ENCODE measurements at regions not wholly inside any gene's neighbourhood (a gene's known extent, or its start where the extent isn't known, plus 50 kb on each side); places are given as distances from the start of the nearest gene placed in this dataset.
"Not testable (repeated sequence)": the region's sequence is repeated elsewhere in the genome, so short reads cannot be mapped to it uniquely, and the experiment has no call there.

DNA sequence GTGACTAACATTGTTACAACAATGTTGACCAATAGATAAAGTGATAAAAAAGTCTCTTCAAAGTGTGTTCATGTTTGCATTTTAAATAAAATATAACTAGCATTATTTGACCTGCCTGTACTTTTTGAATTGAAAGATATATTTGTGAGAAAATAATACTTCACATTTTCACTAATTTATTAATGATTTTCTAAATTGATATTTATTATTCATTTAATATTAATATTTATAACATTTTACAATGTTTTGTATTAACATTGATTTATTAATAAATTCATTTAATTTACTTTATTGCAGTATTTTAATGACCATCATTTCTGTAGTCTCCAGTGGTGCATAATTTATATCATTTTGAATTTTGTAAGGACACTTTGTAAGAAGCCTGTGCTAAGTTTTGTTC is 150.0 kb upstream of the BET1 start:
- DNase-seq (ENCODE audit: low read depth), result no peak
- TF ChIP-seq, protein P1, sequence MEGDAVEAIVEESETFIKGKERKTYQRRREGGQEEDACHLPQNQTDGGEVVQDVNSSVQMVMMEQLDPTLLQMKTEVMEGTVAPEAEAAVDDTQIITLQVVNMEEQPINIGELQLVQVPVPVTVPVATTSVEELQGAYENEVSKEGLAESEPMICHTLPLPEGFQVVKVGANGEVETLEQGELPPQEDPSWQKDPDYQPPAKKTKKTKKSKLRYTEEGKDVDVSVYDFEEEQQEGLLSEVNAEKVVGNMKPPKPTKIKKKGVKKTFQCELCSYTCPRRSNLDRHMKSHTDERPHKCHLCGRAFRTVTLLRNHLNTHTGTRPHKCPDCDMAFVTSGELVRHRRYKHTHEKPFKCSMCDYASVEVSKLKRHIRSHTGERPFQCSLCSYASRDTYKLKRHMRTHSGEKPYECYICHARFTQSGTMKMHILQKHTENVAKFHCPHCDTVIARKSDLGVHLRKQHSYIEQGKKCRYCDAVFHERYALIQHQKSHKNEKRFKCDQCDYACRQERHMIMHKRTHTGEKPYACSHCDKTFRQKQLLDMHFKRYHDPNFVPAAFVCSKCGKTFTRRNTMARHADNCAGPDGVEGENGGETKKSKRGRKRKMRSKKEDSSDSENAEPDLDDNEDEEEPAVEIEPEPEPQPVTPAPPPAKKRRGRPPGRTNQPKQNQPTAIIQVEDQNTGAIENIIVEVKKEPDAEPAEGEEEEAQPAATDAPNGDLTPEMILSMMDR (IDR thresholded peaks at IDR 0.05; ENCODE audit: control insufficient read depth, insufficient read depth, low read depth, low read length, missing control alignments), result no peak
- H3K4me3 ChIP-seq (ENCODE audit: control insufficient read depth, low read depth, low read length), result no peak overlapping the region

DNA sequence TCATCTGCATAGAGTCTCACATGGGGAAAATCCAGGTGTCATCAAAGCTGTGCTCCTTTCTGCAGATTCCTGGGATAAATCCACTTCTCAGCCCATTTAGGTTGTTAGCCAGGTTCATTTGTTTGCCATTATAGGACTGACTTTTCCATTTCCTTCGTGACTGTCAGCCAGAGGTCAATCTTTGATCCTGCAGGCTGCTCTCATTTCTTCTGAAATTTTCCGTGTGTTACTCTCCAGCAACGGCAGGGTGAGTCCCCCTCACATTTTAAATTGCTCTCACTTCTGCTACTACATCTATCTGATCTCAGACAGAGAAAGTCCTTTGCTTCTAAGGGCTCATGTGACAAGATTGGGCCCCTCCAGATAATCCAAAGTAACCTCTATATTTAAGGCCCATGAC is 150.7 kb upstream of the BET1 start:
- H3K4me3 ChIP-seq (ENCODE audit: control insufficient read depth, low read depth, low read length), result no peak overlapping the region
- TF ChIP-seq, protein P1 (IDR thresholded peaks at IDR 0.05; ENCODE audit: control insufficient read depth, insufficient read depth, low read depth, low read length, missing control alignments), result no peak
- DNase-seq (ENCODE audit: low read depth), result no peak

DNA sequence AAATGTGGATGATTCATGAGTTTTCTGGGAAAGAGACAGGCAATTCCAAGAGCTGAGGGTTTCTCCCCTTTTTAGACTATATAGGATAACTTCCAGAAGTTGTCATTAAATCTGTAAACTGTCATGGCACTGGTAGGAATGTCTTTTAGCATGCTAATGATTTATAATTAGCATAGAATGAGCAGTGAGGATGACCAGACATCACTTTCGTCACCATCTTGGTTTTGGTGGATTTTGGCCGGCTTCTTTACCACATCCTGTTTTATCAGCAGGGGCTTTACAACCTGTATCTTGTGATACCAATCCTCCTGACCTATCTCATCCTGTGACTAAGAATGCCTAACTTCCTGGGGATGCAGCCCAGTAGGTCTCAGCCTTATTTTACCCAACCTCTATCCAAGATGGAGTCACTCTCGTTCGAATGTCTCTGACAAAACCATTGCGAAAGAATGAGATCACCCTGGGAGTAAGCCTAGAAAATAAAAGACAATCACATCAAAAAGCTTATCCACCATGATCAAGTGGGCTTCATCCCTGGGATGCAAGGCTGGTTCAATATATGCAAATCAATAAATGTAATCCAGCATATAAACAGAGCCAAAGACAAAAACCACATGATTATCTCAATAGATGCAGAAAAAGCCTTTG is 153.6 kb upstream of the BET1 start:
- not testable (repeated sequence) for H3K4me3 ChIP-seq (ENCODE audit: control insufficient read depth, low read depth, low read length)
- peak; percentile 5 for DNase-seq (ENCODE audit: low read depth)

DNA sequence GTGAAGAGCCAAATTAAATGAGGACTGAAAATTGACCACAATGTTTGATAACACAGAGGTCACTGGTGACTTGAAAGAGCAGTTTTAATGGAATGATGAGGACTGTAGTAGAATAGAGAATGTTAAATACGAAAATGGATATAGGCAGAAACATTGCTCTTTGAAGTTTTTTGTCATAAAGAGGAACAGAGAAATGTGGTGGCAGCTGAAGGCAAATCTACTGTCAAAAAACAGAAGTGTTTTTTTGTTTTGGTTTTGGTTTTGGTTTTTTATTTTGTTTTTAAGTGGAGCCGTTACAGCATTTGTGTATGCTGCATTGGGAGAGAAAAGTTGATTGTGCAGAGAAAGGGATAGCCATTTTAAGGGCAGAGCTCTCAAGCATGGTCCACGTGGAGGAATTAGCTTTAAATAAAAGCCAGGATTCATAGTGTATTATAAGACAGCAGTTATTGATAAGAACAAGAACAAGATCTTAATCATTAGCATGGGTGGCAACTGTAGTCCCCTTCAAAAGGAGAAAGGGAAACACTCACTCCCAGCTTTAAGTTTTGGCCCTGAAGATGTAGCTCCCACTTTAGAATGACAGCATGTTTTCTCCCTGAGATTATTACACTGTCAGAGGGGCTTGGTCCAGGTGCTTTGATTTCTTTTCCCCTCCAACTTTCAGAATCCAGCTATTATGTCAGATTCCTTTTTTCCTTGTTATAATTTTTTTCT is 156.7 kb upstream of the BET1 start:
- no peak for DNase-seq (ENCODE audit: low read depth)
- H3K4me3 ChIP-seq (ENCODE audit: control insufficient read depth, low read depth, low read length), result no peak overlapping the region
- TF ChIP-seq, protein P1 (IDR thresholded peaks at IDR 0.05; ENCODE audit: control insufficient read depth, insufficient read depth, low read depth, low read length, missing control alignments), result no peak

DNA sequence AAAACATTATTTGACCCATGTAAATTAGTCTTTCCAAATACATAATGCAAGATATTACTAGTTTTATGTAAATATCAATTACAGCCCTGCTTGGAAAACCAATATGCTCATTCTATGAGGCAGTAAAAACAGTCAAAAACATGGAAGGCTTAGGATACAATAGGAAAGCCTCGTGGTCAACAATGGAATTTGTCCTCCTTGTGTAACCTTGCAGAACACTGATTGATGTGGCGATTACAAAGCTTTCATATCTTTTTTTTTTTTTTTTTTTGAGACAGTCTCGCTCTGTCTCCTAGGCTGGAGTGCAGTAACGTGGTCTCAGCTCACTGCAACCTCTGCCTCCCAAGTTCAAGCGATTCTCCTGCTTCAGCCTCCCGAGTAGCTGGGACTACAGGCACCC is 157.3 kb upstream of the BET1 start:
- H3K4me3 ChIP-seq (ENCODE audit: control insufficient read depth, low read depth, low read length), result no peak overlapping the region
- DNase-seq (ENCODE audit: low read depth), result no peak
- TF ChIP-seq, protein P1 (IDR thresholded peaks at IDR 0.05; ENCODE audit: control insufficient read depth, insufficient read depth, low read depth, low read length, missing control alignments), result no peak

DNA sequence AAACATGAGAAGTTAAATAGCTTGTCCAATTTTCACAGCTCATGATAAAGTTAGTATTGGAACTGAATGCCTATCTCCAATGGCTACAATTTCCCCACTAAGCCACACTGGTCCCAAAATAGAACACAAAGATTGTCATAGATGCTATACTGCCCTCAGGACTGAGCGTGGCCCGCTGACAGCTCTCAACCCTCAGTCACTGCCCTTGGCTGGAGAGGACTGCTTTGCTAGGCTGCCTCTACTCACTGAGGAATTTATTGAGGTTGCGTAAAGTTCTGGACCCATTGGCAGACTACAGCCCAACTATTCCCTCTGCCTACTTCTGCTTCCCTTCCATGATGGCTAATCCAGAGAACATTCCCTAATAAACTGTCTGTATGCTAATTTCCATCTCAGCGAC is 165.5 kb upstream of the BET1 start:
- TF ChIP-seq, protein P1 (IDR thresholded peaks at IDR 0.05; ENCODE audit: control insufficient read depth, insufficient read depth, low read depth, low read length, missing control alignments), result no peak
- no peak overlapping the region for H3K4me3 ChIP-seq (ENCODE audit: control insufficient read depth, low read depth, low read length)
- no peak for DNase-seq (ENCODE audit: low read depth)

DNA sequence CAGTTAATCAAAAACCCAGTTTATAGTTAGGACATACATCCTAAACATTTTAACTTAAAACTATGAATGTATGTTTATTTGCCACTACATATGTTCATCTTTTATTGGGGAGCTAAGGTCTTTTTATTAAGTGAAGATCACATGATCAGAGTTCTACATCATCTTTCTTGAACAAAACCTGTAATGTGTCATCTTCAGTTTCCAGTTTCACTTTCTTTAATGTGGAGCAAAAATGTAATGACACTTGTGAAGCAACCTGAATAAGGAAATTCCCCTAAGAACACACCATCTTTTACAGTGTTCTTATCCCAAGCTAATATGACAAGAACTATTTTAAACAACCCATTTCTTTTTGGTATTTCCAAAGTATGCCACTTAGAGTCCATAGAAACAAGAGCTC is 166.7 kb upstream of the BET1 start:
- no peak overlapping the region for H3K4me3 ChIP-seq (ENCODE audit: control insufficient read depth, low read depth, low read length)
- DNase-seq (ENCODE audit: low read depth), result no peak
- TF ChIP-seq, protein P1 (IDR thresholded peaks at IDR 0.05; ENCODE audit: control insufficient read depth, insufficient read depth, low read depth, low read length, missing control alignments), result no peak
